ENCODE measurements at regions not wholly inside any gene's neighbourhood (a gene's known extent, or its start where the extent isn't known, plus 50 kb on each side); places are given as distances from the start of the nearest gene placed in this dataset.
"Not testable (repeated sequence)": the region's sequence is repeated elsewhere in the genome, so short reads cannot be mapped to it uniquely, and the experiment has no call there.

GRCh38 chr9:1173993-1174392 is 123.8 kb downstream of the DMRT2 start:
- H3K9ac ChIP-seq (ENCODE audit: low read length) = no peak overlapping the region
- H4K20me1 ChIP-seq (ENCODE audit: low read depth, low read length) = no peaks in the 10 kb centered on the region
- no peak overlapping the region for H3K4me2 ChIP-seq (ENCODE audit: low read depth, low read length, poor library complexity, severe bottlenecking)
- TF ChIP-seq EZH2phosphoT487 (conservative IDR thresholded peaks at IDR 0.05; ENCODE audit: low read length) (no peak), CTCF (IDR thresholded peaks at IDR 0.05; ENCODE audit: insufficient read depth, low read length, poor library complexity, severe bottlenecking) (no peak)
- H3K4me3 ChIP-seq (ENCODE audit: insufficient read depth, low read length, poor library complexity, severe bottlenecking) = no peak overlapping the region
- H3F3A ChIP-seq (ENCODE audit: insufficient read depth) = no peaks in the 10 kb centered on the region
- H2AFZ ChIP-seq (ENCODE audit: low read depth, low read length, severe bottlenecking) = no peak overlapping the region
- no peaks in the 10 kb centered on the region for H3K79me2 ChIP-seq (ENCODE audit: insufficient read depth, low read length)
- H3K9me2 ChIP-seq (replicated peaks; ENCODE audit: insufficient read depth, low read length) = no peaks in the 10 kb centered on the region; the same call in 1 of the 2 replicates
- H3K27me3 ChIP-seq (ENCODE audit: low read length) = no peaks in the 10 kb centered on the region
- no peak overlapping the region for H3K27ac ChIP-seq (ENCODE audit: low read depth, low read length)
- no peaks in the 10 kb centered on the region for H3K36me3 ChIP-seq (ENCODE audit: low read length)
- no peaks in the 10 kb centered on the region for H3K9me3 ChIP-seq (ENCODE audit: insufficient read depth, low read length)

DNA sequence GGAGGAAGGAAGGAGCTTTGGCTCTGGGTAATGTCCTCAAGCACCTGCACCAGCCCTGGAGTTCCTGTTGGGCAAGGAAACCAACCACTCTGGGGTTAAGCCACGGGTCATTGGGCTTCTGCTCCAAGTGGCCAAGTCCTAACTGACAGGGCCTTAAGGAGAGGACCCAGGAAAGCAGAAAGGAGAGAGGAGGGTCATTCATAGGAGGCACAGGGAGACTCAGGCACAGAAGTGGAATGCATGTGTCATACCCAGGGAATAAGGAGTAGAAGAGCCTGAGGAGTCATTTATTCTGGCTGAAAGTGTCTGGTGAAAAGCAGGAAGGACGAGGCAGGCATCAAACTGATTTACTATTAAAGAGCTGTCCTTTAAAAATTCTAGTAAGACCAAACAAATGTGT is 129.2 kb downstream of the DMRT2 start:
- Histone ChIP-seq H3K9me3 (ENCODE audit: insufficient read depth, low read length) (no peaks in the 10 kb centered on the region), H2AFZ (ENCODE audit: low read depth, low read length, severe bottlenecking) (no peak overlapping the region), H3K36me3 (ENCODE audit: low read length) (no peaks in the 10 kb centered on the region), H3K27me3 (ENCODE audit: low read length) (no peaks in the 10 kb centered on the region), H3K79me2 (ENCODE audit: insufficient read depth, low read length) (no peaks in the 10 kb centered on the region), H3K4me2 (ENCODE audit: low read depth, low read length, poor library complexity, severe bottlenecking) (no peak overlapping the region), H3K9me2 (replicated peaks; ENCODE audit: insufficient read depth, low read length) (no peaks in the 10 kb centered on the region), H3K4me3 (ENCODE audit: insufficient read depth, low read length, poor library complexity, severe bottlenecking) (no peak overlapping the region), H4K20me1 (ENCODE audit: low read depth, low read length) (no peaks in the 10 kb centered on the region), H3F3A (ENCODE audit: insufficient read depth) (no peaks in the 10 kb centered on the region), H3K9ac (ENCODE audit: low read length) (no peak overlapping the region), H3K27ac (ENCODE audit: low read depth, low read length) (no peak overlapping the region)
- no peak for TF ChIP-seq CTCF (IDR thresholded peaks at IDR 0.05; ENCODE audit: insufficient read depth, low read length, poor library complexity, severe bottlenecking)
- TF ChIP-seq EZH2phosphoT487 (conservative IDR thresholded peaks at IDR 0.05; ENCODE audit: low read length) = no peak

GRCh38 chr9:1184146-1184545 is 134.0 kb downstream of the DMRT2 start:
- H3K9me2 ChIP-seq (replicated peaks; ENCODE audit: insufficient read depth, low read length) = no peaks in the 10 kb centered on the region
- no peaks in the 10 kb centered on the region for H3K27me3 ChIP-seq (ENCODE audit: low read length)
- H4K20me1 ChIP-seq (ENCODE audit: low read depth, low read length) = no peaks in the 10 kb centered on the region
- no peak overlapping the region for H3K27ac ChIP-seq (ENCODE audit: low read depth, low read length)
- H3K9me3 ChIP-seq (ENCODE audit: insufficient read depth, low read length) = no peaks in the 10 kb centered on the region
- no peak overlapping the region for H3K4me3 ChIP-seq (ENCODE audit: insufficient read depth, low read length, poor library complexity, severe bottlenecking)
- no peak overlapping the region for H3K9ac ChIP-seq (ENCODE audit: low read length)
- no peak overlapping the region for H2AFZ ChIP-seq (ENCODE audit: low read depth, low read length, severe bottlenecking)
- H3F3A ChIP-seq (ENCODE audit: insufficient read depth) = no peaks in the 10 kb centered on the region
- no peaks in the 10 kb centered on the region for H3K79me2 ChIP-seq (ENCODE audit: insufficient read depth, low read length)
- no peak overlapping the region for H3K4me2 ChIP-seq (ENCODE audit: low read depth, low read length, poor library complexity, severe bottlenecking)
- no peak for TF ChIP-seq EZH2phosphoT487 (conservative IDR thresholded peaks at IDR 0.05; ENCODE audit: low read length)
- no peak for TF ChIP-seq CTCF (IDR thresholded peaks at IDR 0.05; ENCODE audit: insufficient read depth, low read length, poor library complexity, severe bottlenecking)
- H3K36me3 ChIP-seq (ENCODE audit: low read length) = no peaks in the 10 kb centered on the region

- not testable (repeated sequence) for H3K9me3 ChIP-seq (ENCODE audit: insufficient read depth, low read length); H4K20me1 ChIP-seq (ENCODE audit: low read depth, low read length); H2AFZ ChIP-seq (ENCODE audit: low read depth, low read length, severe bottlenecking); H3K4me2 ChIP-seq (ENCODE audit: low read depth, low read length, poor library complexity, severe bottlenecking); H3K79me2 ChIP-seq (ENCODE audit: insufficient read depth, low read length); H3K27ac ChIP-seq (ENCODE audit: low read depth, low read length); H3K27me3 ChIP-seq (ENCODE audit: low read length); H3K9ac ChIP-seq (ENCODE audit: low read length); H3K36me3 ChIP-seq (ENCODE audit: low read length); H3K4me3 ChIP-seq (ENCODE audit: insufficient read depth, low read length, poor library complexity, severe bottlenecking); H3F3A ChIP-seq (ENCODE audit: insufficient read depth); H3K9me2 ChIP-seq (replicated peaks; ENCODE audit: insufficient read depth, low read length)
These were observed 137.0 kb downstream of the DMRT2 start for GRCh38 chr9:1187137-1187536.

DNA sequence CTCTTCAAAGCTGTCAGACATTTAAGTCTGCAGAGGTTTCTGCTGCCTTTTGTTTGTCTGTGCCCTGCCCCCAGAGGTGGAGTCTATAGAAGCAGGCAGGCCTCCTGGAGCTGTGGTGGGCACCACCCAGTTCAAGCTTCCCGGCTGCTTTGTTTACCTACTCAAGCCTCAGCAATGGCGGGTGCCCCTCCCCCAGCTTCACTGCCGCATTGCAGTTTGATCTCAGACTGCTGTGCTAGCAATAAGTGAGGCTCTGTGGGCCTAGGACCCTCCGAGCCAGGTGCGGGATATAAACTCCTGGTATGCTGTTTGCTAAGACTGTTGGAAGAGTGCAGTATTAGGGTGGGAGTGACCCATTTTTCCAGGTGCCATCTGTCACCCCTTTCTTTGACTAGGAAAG is 145.5 kb downstream of the DMRT2 start:
- H3K27ac ChIP-seq (ENCODE audit: low read depth, low read length); H3K79me2 ChIP-seq (ENCODE audit: insufficient read depth, low read length); H3K36me3 ChIP-seq (ENCODE audit: low read length); H3K9me3 ChIP-seq (ENCODE audit: insufficient read depth, low read length); H3K4me2 ChIP-seq (ENCODE audit: low read depth, low read length, poor library complexity, severe bottlenecking); H2AFZ ChIP-seq (ENCODE audit: low read depth, low read length, severe bottlenecking); H3K4me3 ChIP-seq (ENCODE audit: insufficient read depth, low read length, poor library complexity, severe bottlenecking); H3K27me3 ChIP-seq (ENCODE audit: low read length); H4K20me1 ChIP-seq (ENCODE audit: low read depth, low read length); H3F3A ChIP-seq (ENCODE audit: insufficient read depth); H3K9ac ChIP-seq (ENCODE audit: low read length); H3K9me2 ChIP-seq (replicated peaks; ENCODE audit: insufficient read depth, low read length): not testable (repeated sequence)
